MM.1S (cell line): ENCODE measurements at regions not wholly inside any gene's neighbourhood (a gene's known extent, or its start where the extent isn't known, plus 50 kb on each side); places are given as distances from the start of the nearest gene placed in this dataset.

ENCODE experiments used
- CTCF ChIP-seq: fragments of 300-600 bp; sonication (generic); IDR thresholded peaks from 2 replicates; pipeline ENCODE4 v1.5.1; 2016; ENCODE audit warnings: antibody characterized with exemption, low read length, mixed read lengths
- EZH2 ChIP-seq: fragments of 300-600 bp; sonication (generic); optimal IDR thresholded peaks from 2 replicates; pipeline ENCODE3; 2017; ENCODE audit warnings: low read depth, mild to moderate bottlenecking, antibody characterized with exemption, low read length, mixed read lengths
- EZH2phosphoT487 ChIP-seq: fragments of 300-600 bp; sonication (generic); IDR thresholded peaks from 2 replicates; pipeline ENCODE4 v1.6.1; 2018; ENCODE audit warnings: antibody characterized with exemption, low read length

GRCh38 chr12:124645530-124646244 is 78.3 kb upstream of the NCOR2 start:
- TF ChIP-seq CTCF (no peak), EZH2phosphoT487 (no peak), EZH2 (no peak)
